ENCODE measurements at regions not wholly inside any gene's neighbourhood (a gene's known extent, or its start where the extent isn't known, plus 50 kb on each side); places are given as distances from the start of the nearest gene placed in this dataset.

DNA sequence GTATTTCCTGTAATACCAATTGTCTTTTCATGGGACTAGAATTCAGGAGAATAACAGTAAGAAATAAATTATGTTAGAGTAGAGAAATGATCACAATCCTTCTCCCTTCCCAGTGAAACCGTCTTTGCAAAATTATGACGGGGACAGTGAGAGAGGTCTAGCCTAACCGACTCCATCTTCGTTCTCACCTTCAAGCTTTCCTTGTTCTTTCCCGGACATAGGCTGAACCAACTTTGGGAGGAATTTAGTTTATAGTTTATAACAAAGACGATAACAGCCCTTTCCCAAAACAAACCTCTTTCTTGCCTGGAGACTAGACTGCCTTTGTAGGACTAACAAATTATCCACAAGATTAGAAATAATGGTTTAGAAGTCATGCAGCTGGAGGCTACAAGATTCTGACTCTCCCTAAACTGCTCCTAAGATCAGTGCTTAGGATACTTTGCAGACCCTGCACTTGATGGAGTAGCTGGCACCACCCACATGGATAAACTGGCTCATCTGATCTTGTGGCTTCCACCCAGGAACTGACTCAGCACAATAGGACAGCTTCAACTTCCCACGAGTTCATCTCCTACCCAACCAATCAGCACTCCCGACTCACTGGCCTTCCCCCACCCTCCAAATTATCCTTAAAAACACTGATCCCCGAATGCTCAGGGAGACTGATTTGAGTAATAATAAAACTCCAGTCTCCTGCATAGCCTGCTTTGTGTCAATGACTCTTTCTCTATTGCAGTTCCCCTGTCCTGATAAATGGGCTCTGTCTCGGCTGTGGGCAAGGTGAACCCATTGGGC is 521.2 kb upstream of the TBX3 start:
- Mint-ChIP-seq H3K4me3 (ENCODE audit: low read depth, unreplicated experiment) (no peak overlapping the region), H3K27me3 (ENCODE audit: unreplicated experiment) (no peaks in the 10 kb centered on the region), H3K36me3 (ENCODE audit: insufficient read depth, unreplicated experiment) (no peaks in the 10 kb centered on the region), H3K4me1 (ENCODE audit: low read depth, unreplicated experiment) (no peaks in the 10 kb centered on the region), H3K9me3 (ENCODE audit: low read depth, unreplicated experiment) (peaks cover 6% of the 10 kb centered on the region), H3K27ac (ENCODE audit: unreplicated experiment) (no peak overlapping the region)
- TF ChIP-seq, protein P1, sequence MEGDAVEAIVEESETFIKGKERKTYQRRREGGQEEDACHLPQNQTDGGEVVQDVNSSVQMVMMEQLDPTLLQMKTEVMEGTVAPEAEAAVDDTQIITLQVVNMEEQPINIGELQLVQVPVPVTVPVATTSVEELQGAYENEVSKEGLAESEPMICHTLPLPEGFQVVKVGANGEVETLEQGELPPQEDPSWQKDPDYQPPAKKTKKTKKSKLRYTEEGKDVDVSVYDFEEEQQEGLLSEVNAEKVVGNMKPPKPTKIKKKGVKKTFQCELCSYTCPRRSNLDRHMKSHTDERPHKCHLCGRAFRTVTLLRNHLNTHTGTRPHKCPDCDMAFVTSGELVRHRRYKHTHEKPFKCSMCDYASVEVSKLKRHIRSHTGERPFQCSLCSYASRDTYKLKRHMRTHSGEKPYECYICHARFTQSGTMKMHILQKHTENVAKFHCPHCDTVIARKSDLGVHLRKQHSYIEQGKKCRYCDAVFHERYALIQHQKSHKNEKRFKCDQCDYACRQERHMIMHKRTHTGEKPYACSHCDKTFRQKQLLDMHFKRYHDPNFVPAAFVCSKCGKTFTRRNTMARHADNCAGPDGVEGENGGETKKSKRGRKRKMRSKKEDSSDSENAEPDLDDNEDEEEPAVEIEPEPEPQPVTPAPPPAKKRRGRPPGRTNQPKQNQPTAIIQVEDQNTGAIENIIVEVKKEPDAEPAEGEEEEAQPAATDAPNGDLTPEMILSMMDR (IDR thresholded peaks at IDR 0.05; ENCODE audit: unreplicated experiment): no peak
- no TSS peak for BruUV-seq (replicated peaks)
- CTCF ChIA-PET: interaction anchor here (0.6 kb wide), 1 partner anchor 433 kb away, joined by 3 read pairs; no protein-coding TSS in a partner anchor
- intact Hi-C loops (cut with micrococcal nuclease; ENCODE audit: unreplicated experiment): no loop called here
- no peak for DNase-seq

DNA sequence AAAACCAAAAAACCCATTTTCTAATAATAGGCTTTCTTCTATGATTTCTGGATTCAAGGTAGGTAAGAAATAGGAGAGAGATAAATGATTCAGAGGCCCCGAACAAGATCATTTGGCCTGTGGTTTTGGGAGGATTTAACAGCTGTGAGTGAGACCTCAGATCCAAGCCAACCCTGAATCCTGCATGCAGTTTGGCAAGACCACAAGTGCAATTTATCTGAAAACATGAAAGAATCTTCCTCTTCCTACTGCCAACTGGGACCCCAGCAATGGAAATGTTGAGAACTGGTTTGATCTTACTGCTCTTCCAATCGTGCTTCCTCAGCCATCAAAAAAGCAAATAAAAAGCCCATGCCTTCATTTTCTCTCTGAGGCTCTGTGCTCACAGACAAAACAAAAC is 519.7 kb upstream of the TBX3 start:
- Mint-ChIP-seq H3K4me1 (ENCODE audit: low read depth, unreplicated experiment) (no peaks in the 10 kb centered on the region), H3K4me3 (ENCODE audit: low read depth, unreplicated experiment) (no peak overlapping the region), H3K27ac (ENCODE audit: unreplicated experiment) (no peak overlapping the region), H3K36me3 (ENCODE audit: insufficient read depth, unreplicated experiment) (no peaks in the 10 kb centered on the region), H3K9me3 (ENCODE audit: low read depth, unreplicated experiment) (peaks cover 10% of the 10 kb centered on the region), H3K27me3 (ENCODE audit: unreplicated experiment) (no peaks in the 10 kb centered on the region)
- BruUV-seq (replicated peaks): no TSS peak
- TF ChIP-seq, protein P1 (IDR thresholded peaks at IDR 0.05; ENCODE audit: unreplicated experiment): no peak
- DNase-seq: no peak
- intact Hi-C loops (cut with micrococcal nuclease; ENCODE audit: unreplicated experiment): no loop called here
- CTCF ChIA-PET: no interaction called here

DNA sequence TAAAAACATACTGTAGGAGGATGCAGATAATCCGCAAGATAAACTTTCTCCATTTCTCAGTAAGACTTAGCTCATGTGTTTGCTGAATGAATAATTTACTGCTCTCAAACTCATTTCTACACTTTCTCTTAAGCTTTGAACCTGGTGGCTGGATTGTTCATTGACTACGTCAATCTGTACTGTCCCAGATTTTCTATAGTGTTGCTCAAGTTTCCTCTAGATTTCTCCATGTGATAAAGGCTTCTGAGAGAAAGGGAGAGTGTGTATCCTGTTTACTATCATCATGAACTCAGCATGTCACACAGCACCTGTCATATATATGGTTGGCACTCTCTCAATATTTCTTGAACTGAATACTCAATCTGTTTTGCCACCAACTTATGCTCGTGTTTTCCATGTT is 518.0 kb upstream of the TBX3 start:
- TF ChIP-seq, protein P1 (IDR thresholded peaks at IDR 0.05; ENCODE audit: unreplicated experiment): no peak
- intact Hi-C loops (cut with micrococcal nuclease; ENCODE audit: unreplicated experiment): no loop called here
- no peak for DNase-seq
- Mint-ChIP-seq H3K27ac (ENCODE audit: unreplicated experiment) (no peak overlapping the region), H3K4me1 (ENCODE audit: low read depth, unreplicated experiment) (no peaks in the 10 kb centered on the region), H3K36me3 (ENCODE audit: insufficient read depth, unreplicated experiment) (no peaks in the 10 kb centered on the region), H3K9me3 (ENCODE audit: low read depth, unreplicated experiment) (peaks cover 15% of the 10 kb centered on the region), H3K27me3 (ENCODE audit: unreplicated experiment) (no peaks in the 10 kb centered on the region), H3K4me3 (ENCODE audit: low read depth, unreplicated experiment) (no peak overlapping the region)
- BruUV-seq (replicated peaks): no TSS peak
- CTCF ChIA-PET: no interaction called here

DNA sequence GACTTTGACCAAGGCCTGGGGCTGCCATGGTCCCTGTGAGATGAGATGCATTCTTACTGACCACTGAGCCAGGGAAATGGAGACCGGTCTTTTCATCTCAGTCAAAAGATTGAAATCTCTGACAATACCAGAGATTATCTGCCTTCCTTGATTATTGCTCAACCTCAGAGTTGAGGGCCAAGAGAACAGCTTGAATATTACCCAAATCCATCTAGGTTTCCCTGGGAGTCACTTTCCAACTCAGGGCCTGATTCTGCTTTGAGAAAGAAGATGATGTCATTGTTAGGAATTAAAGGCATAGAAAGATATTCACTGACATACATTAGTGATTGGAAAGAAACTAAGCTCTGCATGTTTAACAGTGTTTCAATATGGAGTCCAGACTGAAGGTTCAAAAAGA is 515.9 kb upstream of the TBX3 start:
- intact Hi-C loops (cut with micrococcal nuclease; ENCODE audit: unreplicated experiment): no loop called here
- Mint-ChIP-seq H3K4me1 (ENCODE audit: low read depth, unreplicated experiment) (no peaks in the 10 kb centered on the region), H3K36me3 (ENCODE audit: insufficient read depth, unreplicated experiment) (no peaks in the 10 kb centered on the region), H3K27ac (ENCODE audit: unreplicated experiment) (no peak overlapping the region), H3K27me3 (ENCODE audit: unreplicated experiment) (no peaks in the 10 kb centered on the region), H3K9me3 (ENCODE audit: low read depth, unreplicated experiment) (peaks cover 20% of the 10 kb centered on the region), H3K4me3 (ENCODE audit: low read depth, unreplicated experiment) (no peak overlapping the region)
- BruUV-seq (replicated peaks): no TSS peak
- CTCF ChIA-PET: no interaction called here
- TF ChIP-seq, protein P1 (IDR thresholded peaks at IDR 0.05; ENCODE audit: unreplicated experiment): no peak
- no peak for DNase-seq

Data from Calu3 (cell line).